Activated T-helper 17 cell treated with anti-CD3 and anti-CD28 coated beads, Interleukin-2, amount 50 U/mL, for 72 hours (primary cell): ENCODE measurements at regions not wholly inside any gene's neighbourhood (a gene's known extent, or its start where the extent isn't known, plus 50 kb on each side); places are given as distances from the start of the nearest gene placed in this dataset.
"Not testable (repeated sequence)": the region's sequence is repeated elsewhere in the genome, so short reads cannot be mapped to it uniquely, and the experiment has no call there.

Experiments
- ATAC-seq: fragments of 150-1000 bp; cut with Tn5 transposase; replicated peaks from 2 replicates; pipeline ENCODE4 v1.10.0; 2021; ENCODE audit warnings: mild to moderate bottlenecking, moderate library complexity
- H3K27ac Mint-ChIP-seq: one replicate; pipeline ENCODE4 v1.8.0; 2022; ENCODE audit warnings: mixed read lengths
- H3K27me3 Mint-ChIP-seq: one replicate; pipeline ENCODE4 v1.8.0; 2022; ENCODE audit warnings: mixed read lengths
- H3K36me3 Mint-ChIP-seq: one replicate; pipeline ENCODE4 v1.8.0; 2022; ENCODE audit warnings: low read depth, mild to moderate bottlenecking, mixed read lengths
- H3K4me1 Mint-ChIP-seq: one replicate; pipeline ENCODE4 v1.8.0; 2022; ENCODE audit warnings: mixed read lengths
- H3K4me3 Mint-ChIP-seq: one replicate; pipeline ENCODE4 v1.8.0; 2022; ENCODE audit warnings: mild to moderate bottlenecking, mixed read lengths
- H3K9me3 Mint-ChIP-seq: one replicate; pipeline ENCODE4 v1.8.0; 2022; ENCODE audit warnings: mixed read lengths

- no peaks in the 10 kb centered on the region for H3K36me3 Mint-ChIP-seq
- H3K4me3 Mint-ChIP-seq = no peak overlapping the region
- H3K4me1 Mint-ChIP-seq = no peaks in the 10 kb centered on the region
- H3K27me3 Mint-ChIP-seq = no peaks in the 10 kb centered on the region
- H3K27ac Mint-ChIP-seq = no peak overlapping the region
- peaks cover 5% of the 10 kb centered on the region for H3K9me3 Mint-ChIP-seq
- ATAC-seq = no peak
Measured at GRCh38 chr5:20833081-20833627, 845.2 kb upstream of the CDH18 start.

- H3K27ac Mint-ChIP-seq = no peak overlapping the region
- no peaks in the 10 kb centered on the region for H3K36me3 Mint-ChIP-seq
- H3K27me3 Mint-ChIP-seq = no peaks in the 10 kb centered on the region
- peaks cover 5% of the 10 kb centered on the region for H3K9me3 Mint-ChIP-seq
- H3K4me1 Mint-ChIP-seq = no peaks in the 10 kb centered on the region
- no peak overlapping the region for H3K4me3 Mint-ChIP-seq
- no peak for ATAC-seq
Measured at GRCh38 chr5:20832204-20833080, 844.4 kb upstream of the CDH18 start.

DNA sequence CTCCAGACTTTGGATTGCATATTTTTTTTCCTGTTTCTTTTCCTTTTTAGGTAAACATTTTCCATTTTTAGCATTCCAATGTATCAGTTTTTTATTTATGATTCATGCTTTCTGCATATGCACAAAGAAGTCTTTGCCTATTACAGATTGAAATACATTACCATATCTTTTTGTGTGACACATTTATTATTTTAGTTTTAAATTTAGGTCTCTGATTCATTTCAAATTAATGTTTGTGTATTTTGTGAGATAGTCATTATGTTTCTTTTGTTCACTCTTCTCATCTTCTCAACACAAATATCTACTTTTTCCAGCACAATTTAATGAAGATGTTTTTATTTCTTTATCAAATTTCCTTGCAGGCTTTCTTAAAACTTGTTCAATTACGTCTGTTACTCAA, 838.0 kb upstream of the CDH18 start:
- ATAC-seq, H3K27ac Mint-ChIP-seq, H3K9me3 Mint-ChIP-seq, H3K27me3 Mint-ChIP-seq, H3K4me3 Mint-ChIP-seq, H3K36me3 Mint-ChIP-seq, H3K4me1 Mint-ChIP-seq: not testable (repeated sequence)

- H3K27me3 Mint-ChIP-seq, H3K36me3 Mint-ChIP-seq, H3K9me3 Mint-ChIP-seq, ATAC-seq, H3K4me1 Mint-ChIP-seq, H3K27ac Mint-ChIP-seq, H3K4me3 Mint-ChIP-seq: not testable (repeated sequence)
Measured at GRCh38 chr5:20797216-20797615, 809.2 kb upstream of the CDH18 start.

- not testable (repeated sequence) for H3K36me3 Mint-ChIP-seq, H3K27ac Mint-ChIP-seq, H3K27me3 Mint-ChIP-seq, H3K4me3 Mint-ChIP-seq, H3K9me3 Mint-ChIP-seq, ATAC-seq, H3K4me1 Mint-ChIP-seq
Measured at GRCh38 chr5:20784755-20785154, 796.8 kb upstream of the CDH18 start.

- H3K36me3 Mint-ChIP-seq, H3K27me3 Mint-ChIP-seq, ATAC-seq, H3K27ac Mint-ChIP-seq, H3K4me3 Mint-ChIP-seq, H3K9me3 Mint-ChIP-seq, H3K4me1 Mint-ChIP-seq: not testable (repeated sequence)
Measured at GRCh38 chr5:20783484-20783883, 795.5 kb upstream of the CDH18 start.

- not testable (repeated sequence) for H3K4me1 Mint-ChIP-seq, H3K27ac Mint-ChIP-seq, H3K4me3 Mint-ChIP-seq, H3K36me3 Mint-ChIP-seq, H3K27me3 Mint-ChIP-seq, ATAC-seq, H3K9me3 Mint-ChIP-seq
Measured at GRCh38 chr5:20771338-20771737, 783.3 kb upstream of the CDH18 start.

- not testable (repeated sequence) for H3K36me3 Mint-ChIP-seq, H3K27me3 Mint-ChIP-seq, ATAC-seq, H3K27ac Mint-ChIP-seq, H3K9me3 Mint-ChIP-seq, H3K4me1 Mint-ChIP-seq, H3K4me3 Mint-ChIP-seq
Measured at GRCh38 chr5:20765074-20765473, 777.1 kb upstream of the CDH18 start.

- not testable (repeated sequence) for H3K27ac Mint-ChIP-seq, H3K36me3 Mint-ChIP-seq, H3K27me3 Mint-ChIP-seq, ATAC-seq, H3K9me3 Mint-ChIP-seq, H3K4me1 Mint-ChIP-seq, H3K4me3 Mint-ChIP-seq
Measured at GRCh38 chr5:20759459-20759858, 771.5 kb upstream of the CDH18 start.

- H3K4me3 Mint-ChIP-seq, H3K36me3 Mint-ChIP-seq, H3K27me3 Mint-ChIP-seq, H3K27ac Mint-ChIP-seq, H3K9me3 Mint-ChIP-seq, ATAC-seq, H3K4me1 Mint-ChIP-seq: not testable (repeated sequence)
Measured at GRCh38 chr5:20752179-20752578, 764.2 kb upstream of the CDH18 start.

GRCh38 chr5:20735715-20736114, 747.7 kb upstream of the CDH18 start:
- not testable (repeated sequence) for ATAC-seq, H3K4me1 Mint-ChIP-seq, H3K27ac Mint-ChIP-seq, H3K4me3 Mint-ChIP-seq, H3K36me3 Mint-ChIP-seq, H3K9me3 Mint-ChIP-seq, H3K27me3 Mint-ChIP-seq

DNA sequence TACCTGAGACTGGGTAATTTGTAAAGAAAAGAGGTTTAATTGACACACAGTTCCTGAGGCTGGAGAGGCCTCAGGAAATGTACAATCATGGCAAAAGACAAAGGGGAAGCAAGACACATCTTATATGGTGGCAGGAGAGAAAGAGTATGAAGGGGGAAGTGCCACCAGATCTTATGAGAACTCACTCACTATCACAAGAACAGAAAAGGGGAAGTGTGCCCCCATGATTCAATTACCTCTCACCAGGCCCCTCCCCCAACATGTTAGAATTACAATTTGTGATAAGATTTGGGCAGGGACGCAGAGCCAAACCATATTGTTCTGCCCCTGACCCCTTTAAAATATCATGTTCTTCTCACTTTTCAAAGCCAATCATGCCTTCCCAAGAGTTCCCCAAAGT, 744.2 kb upstream of the CDH18 start:
- H3K4me1 Mint-ChIP-seq, H3K36me3 Mint-ChIP-seq, H3K27ac Mint-ChIP-seq, H3K4me3 Mint-ChIP-seq, H3K27me3 Mint-ChIP-seq, H3K9me3 Mint-ChIP-seq, ATAC-seq: not testable (repeated sequence)

GRCh38 chr5:20721286-20721685, 733.3 kb upstream of the CDH18 start:
- H3K36me3 Mint-ChIP-seq, H3K27me3 Mint-ChIP-seq, H3K4me3 Mint-ChIP-seq, H3K4me1 Mint-ChIP-seq, ATAC-seq, H3K9me3 Mint-ChIP-seq, H3K27ac Mint-ChIP-seq: not testable (repeated sequence)

GRCh38 chr5:20711520-20712155, 723.6 kb upstream of the CDH18 start:
- ATAC-seq, H3K27me3 Mint-ChIP-seq, H3K27ac Mint-ChIP-seq, H3K9me3 Mint-ChIP-seq, H3K4me3 Mint-ChIP-seq, H3K36me3 Mint-ChIP-seq, H3K4me1 Mint-ChIP-seq: not testable (repeated sequence)

GRCh38 chr5:20707634-20708033, 719.6 kb upstream of the CDH18 start:
- H3K27ac Mint-ChIP-seq, H3K36me3 Mint-ChIP-seq, ATAC-seq, H3K4me3 Mint-ChIP-seq, H3K4me1 Mint-ChIP-seq, H3K9me3 Mint-ChIP-seq, H3K27me3 Mint-ChIP-seq: not testable (repeated sequence)
